Nephron progenitor cell (in vitro differentiated cells): ENCODE measurements at regions not wholly inside any gene's neighbourhood (a gene's known extent, or its start where the extent isn't known, plus 50 kb on each side); places are given as distances from the start of the nearest gene placed in this dataset.

ENCODE experiments used
- DNase-seq: peaks from one replicate; pipeline ENCODE4 v3.0.0; 2021
- H3K27ac Mint-ChIP-seq: 2 replicates; pipeline ENCODE4 v1.8.0; 2021; ENCODE audit warnings: mild to moderate bottlenecking, moderate library complexity, mixed read lengths
- H3K27me3 Mint-ChIP-seq: 2 replicates; pipeline ENCODE4 v1.8.0; 2021; ENCODE audit warnings: mild to moderate bottlenecking, low read depth, mixed read lengths; ENCODE audit not compliant: poor library complexity
- H3K36me3 Mint-ChIP-seq: 2 replicates; pipeline ENCODE4 v1.8.0; 2021; ENCODE audit warnings: low read depth, mixed read lengths
- H3K4me1 Mint-ChIP-seq: 2 replicates; pipeline ENCODE4 v1.8.0; 2021; ENCODE audit warnings: mixed read lengths
- H3K4me3 Mint-ChIP-seq: 2 replicates; pipeline ENCODE4 v1.8.0; 2021; ENCODE audit warnings: mild to moderate bottlenecking, moderate library complexity, mixed read lengths
- H3K9me3 Mint-ChIP-seq: 2 replicates; pipeline ENCODE4 v1.8.0; 2021; ENCODE audit warnings: mild to moderate bottlenecking, moderate library complexity, mixed read lengths
- CTCF ChIP-seq: fragments of 200-600 bp; sonication (generic); IDR thresholded peaks from 2 replicates; pipeline ENCODE4 v1.5.0; 2021; ENCODE audit warnings: antibody characterized with exemption

DNA sequence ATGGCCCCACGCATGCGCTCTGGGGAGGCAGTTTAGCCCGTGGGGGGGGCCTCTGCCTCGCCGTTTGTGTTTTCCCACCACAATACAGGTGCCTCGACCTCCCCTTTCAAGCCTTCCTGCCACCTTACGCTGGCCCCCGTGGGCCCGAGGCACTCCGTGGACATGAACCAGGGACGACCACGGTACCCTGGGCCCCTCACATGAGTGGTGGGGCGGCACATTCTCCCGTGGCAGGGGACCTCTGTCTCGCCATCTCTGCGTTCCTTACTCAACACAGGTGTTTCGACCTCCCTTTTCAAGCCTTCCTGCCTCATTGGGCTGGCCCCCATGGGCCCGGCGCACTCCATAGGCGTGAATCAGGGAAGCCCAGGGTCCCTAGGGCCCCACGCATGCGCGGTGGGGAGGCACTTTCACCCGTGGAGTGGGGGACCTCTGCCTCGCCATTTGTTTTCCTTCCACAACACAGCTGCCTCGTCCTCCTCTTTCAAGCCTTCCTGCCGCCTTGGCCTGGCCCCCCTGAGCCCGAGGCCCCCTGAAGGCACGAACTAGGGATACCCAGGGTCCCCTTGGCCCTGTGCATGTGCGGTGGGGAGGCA lies 339.5 kb downstream of the ALG10 start:
- no peak for DNase-seq
- H3K36me3 Mint-ChIP-seq: peaks cover 4% of the 10 kb centered on the region
- no peak for TF ChIP-seq CTCF
- no peak overlapping the region for H3K27ac Mint-ChIP-seq
- no peaks in the 10 kb centered on the region for H3K27me3 Mint-ChIP-seq
- peaks cover 77% of the 10 kb centered on the region for H3K9me3 Mint-ChIP-seq
- H3K4me3 Mint-ChIP-seq: no peak overlapping the region
- no peaks in the 10 kb centered on the region for H3K4me1 Mint-ChIP-seq

- DNase-seq: no peak
- no peak for TF ChIP-seq CTCF
- Mint-ChIP-seq H3K27ac (no peak overlapping the region), H3K27me3 (peaks cover 2% of the 10 kb centered on the region), H3K9me3 (peaks cover 89% of the 10 kb centered on the region), H3K4me3 (no peak overlapping the region), H3K36me3 (peaks cover 4% of the 10 kb centered on the region), H3K4me1 (no peaks in the 10 kb centered on the region)
Observed at GRCh38 chr12:34363050-34363673, 340.9 kb downstream of the ALG10 start.

DNA sequence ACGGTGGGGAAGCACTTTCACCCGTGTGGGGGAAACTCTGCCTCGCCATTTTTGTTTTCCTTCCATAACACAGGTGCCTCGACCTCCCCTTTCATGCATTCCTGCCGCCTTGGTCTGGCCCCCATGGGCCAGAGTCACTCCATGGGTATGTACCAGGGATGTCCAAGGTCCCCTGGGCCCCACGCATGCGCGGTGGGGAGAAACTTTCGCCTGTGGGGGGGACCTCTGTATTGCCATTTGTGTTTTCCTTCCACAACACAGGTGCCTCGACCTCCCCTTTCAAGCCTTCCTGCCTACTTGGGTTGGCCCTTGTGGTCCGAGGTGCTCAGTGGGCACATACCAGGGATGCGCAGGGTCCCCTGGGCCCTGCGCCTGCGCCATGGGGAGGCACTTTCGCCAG lies 345.8 kb downstream of the ALG10 start:
- TF ChIP-seq CTCF: no peak
- Mint-ChIP-seq H3K4me3 (no peak overlapping the region), H3K4me1 (no peaks in the 10 kb centered on the region), H3K27ac (no peak overlapping the region), H3K36me3 (peaks cover 4% of the 10 kb centered on the region), H3K27me3 (peaks cover 2% of the 10 kb centered on the region), H3K9me3 (peaks cover 99% of the 10 kb centered on the region)
- DNase-seq: no peak

GRCh38 chr12:34371050-34371449 lies 348.8 kb downstream of the ALG10 start:
- Mint-ChIP-seq H3K27ac (no peak overlapping the region), H3K4me3 (no peak overlapping the region), H3K36me3 (no peaks in the 10 kb centered on the region), H3K27me3 (peaks cover 2% of the 10 kb centered on the region), H3K9me3 (peaks cover 97% of the 10 kb centered on the region), H3K4me1 (no peaks in the 10 kb centered on the region)
- no peak for DNase-seq
- TF ChIP-seq CTCF: no peak

DNA sequence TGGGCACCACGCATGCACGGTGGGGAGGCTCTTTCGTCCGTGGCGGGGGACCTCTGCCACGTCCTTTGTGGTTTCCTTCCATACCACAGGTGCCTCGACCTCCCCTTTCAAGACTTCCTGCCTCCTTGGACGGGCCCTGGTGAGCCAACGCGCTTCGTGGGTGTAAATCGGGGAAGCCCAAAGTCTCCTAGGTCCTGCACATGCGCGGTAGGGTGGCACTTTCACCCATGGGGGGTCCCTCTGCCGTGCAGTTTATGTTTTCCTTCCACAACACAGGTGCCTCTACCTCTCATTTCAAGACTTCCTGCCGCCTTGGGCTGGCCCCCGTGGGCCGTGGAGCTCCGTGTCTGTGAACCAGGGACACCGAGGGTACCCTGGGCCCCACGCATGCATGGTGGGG lies 349.7 kb downstream of the ALG10 start:
- no peaks in the 10 kb centered on the region for H3K36me3 Mint-ChIP-seq
- H3K9me3 Mint-ChIP-seq: peaks cover 97% of the 10 kb centered on the region
- H3K27ac Mint-ChIP-seq: no peak overlapping the region
- no peak overlapping the region for H3K4me3 Mint-ChIP-seq
- DNase-seq: no peak
- H3K4me1 Mint-ChIP-seq: no peaks in the 10 kb centered on the region
- no peak for TF ChIP-seq CTCF
- H3K27me3 Mint-ChIP-seq: peaks cover 2% of the 10 kb centered on the region

DNA sequence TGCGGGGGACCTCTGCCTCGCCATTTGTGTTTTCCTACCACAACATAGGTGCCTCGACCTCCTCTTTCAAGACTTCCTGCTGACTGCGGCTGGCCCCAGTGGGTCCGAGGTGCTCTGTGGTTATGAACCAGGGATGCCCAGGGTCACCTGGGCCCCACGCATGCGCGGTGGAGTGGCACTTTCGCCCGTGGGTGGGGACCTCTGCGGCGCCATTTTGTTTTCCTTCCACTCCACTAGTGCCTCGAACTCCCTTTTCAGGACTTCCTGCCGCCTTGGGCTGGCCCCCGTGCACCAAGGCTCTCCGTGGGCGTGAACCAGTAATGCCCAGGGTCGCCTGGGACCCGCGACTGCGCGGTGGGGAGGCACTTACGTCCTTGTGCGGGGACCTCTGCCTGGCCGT lies 351.6 kb downstream of the ALG10 start:
- no peak for TF ChIP-seq CTCF
- no peaks in the 10 kb centered on the region for H3K36me3 Mint-ChIP-seq
- no peak overlapping the region for H3K27ac Mint-ChIP-seq
- H3K9me3 Mint-ChIP-seq: peaks cover 93% of the 10 kb centered on the region
- no peaks in the 10 kb centered on the region for H3K4me1 Mint-ChIP-seq
- DNase-seq: no peak
- no peaks in the 10 kb centered on the region for H3K27me3 Mint-ChIP-seq
- no peak overlapping the region for H3K4me3 Mint-ChIP-seq
